IgD-negative memory B cell (primary cell): ENCODE measurements at regions not wholly inside any gene's neighbourhood (a gene's known extent, or its start where the extent isn't known, plus 50 kb on each side); places are given as distances from the start of the nearest gene placed in this dataset.
A peak's percentile ranks its signal among the peaks of the same experiment; 100 is the strongest.
"Not testable (repeated sequence)": the region's sequence is repeated elsewhere in the genome, so short reads cannot be mapped to it uniquely, and the experiment has no call there.

Experiments
- H3K27ac Mint-ChIP-seq, 3 donors: one replicate each; pipeline ENCODE4 v1.8.0; 2020 to 2022; ENCODE audit warnings: mild to moderate bottlenecking in 3 of 3, mixed read lengths in 3 of 3, moderate library complexity in 1 of 3
- H3K27me3 Mint-ChIP-seq: one replicate; pipeline ENCODE4 v1.8.0; 2021; ENCODE audit warnings: mixed read lengths
- H3K36me3 Mint-ChIP-seq: one replicate; pipeline ENCODE4 v1.8.0; 2020; ENCODE audit warnings: mild to moderate bottlenecking, mixed read lengths
- H3K4me1 Mint-ChIP-seq, 3 donors: one replicate each; pipeline ENCODE4 v1.8.0; 2020 to 2022; ENCODE audit warnings: mixed read lengths in 3 of 3, mild to moderate bottlenecking in 1 of 3
- H3K4me3 Mint-ChIP-seq, 4 donors: one replicate each; pipeline ENCODE4 v1.8.0; 2020 to 2022; ENCODE audit warnings: mild to moderate bottlenecking in 4 of 4, mixed read lengths in 4 of 4, moderate library complexity in 3 of 4
- H3K9me3 Mint-ChIP-seq, 3 donors: one replicate each; pipeline ENCODE4 v1.8.0; 2020 to 2021; ENCODE audit warnings: mixed read lengths in 3 of 3, mild to moderate bottlenecking in 1 of 3

DNA sequence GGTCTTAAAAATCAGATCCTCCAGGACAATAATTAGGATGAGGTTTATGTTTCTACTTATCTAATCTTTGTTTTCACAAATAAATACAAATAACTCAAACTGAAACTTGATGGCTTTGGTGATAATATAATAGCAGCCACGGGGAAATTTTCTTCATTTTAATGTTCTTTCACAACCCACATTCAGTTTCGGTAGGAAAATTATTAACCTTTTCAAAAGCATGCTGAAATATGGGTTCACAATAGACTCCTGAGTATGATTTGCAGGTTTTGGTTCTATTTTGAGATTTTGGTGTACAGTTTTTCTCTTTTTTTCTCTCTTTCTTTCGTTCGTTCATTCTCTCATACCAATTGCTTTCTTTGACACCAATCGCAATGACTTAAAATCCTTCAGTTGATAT lies 233.9 kb upstream of the PLGLB2 start:
- H3K4me3 Mint-ChIP-seq, H3K9me3 Mint-ChIP-seq, H3K27me3 Mint-ChIP-seq, H3K36me3 Mint-ChIP-seq, H3K27ac Mint-ChIP-seq: not testable (repeated sequence)
- peaks cover 10 to 15% (median 13%) of the 10 kb centered on the region in 3 donors for H3K4me1 Mint-ChIP-seq

DNA sequence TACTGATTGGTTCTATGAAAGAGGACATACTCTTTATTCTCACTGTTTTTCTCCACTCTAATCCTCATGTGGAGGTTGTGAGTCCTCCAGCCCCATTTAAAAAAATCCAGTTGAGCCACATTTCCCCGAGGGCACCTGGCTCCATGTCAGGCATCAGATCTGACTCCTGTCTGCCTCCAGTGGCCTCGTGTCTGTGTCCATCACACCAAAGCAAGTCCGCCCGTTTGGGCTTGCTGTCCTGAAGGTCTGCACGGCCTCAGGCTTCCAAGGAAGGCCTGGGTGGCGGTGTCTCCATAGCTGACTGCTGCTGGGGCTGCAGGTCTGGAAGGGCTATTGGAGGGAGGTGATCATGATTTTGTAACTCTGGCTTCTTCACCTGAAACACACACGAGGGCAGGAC lies 233.4 kb upstream of the PLGLB2 start:
- H3K9me3 Mint-ChIP-seq, H3K27me3 Mint-ChIP-seq: not testable (repeated sequence)
- peaks cover 11 to 18% (median 17%) of the 10 kb centered on the region in 3 donors for H3K4me1 Mint-ChIP-seq

DNA sequence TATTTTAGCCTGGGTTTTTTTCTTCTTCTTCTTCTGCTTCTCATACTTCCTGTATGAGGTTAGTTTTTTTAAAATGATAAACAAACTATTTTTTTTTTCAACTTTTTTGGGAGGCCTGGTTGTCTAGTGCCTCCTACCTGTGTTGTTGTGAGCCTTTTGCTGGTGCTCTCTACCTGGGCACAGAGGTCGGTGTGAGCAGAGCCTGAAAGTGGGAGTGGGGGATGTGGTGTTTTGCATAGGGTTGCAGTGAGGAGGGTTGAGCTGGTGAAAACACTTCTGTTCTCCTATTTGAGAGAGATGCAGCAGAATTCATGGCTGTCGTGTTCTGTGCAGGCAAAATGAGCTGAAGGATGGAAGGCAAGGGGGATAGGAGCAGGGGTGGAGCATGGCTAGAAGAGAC lies 232.7 kb upstream of the PLGLB2 start:
- H3K4me3 Mint-ChIP-seq = peak overlapping the region; percentile 27 to 93 (median 88)
- not testable (repeated sequence) for H3K36me3 Mint-ChIP-seq, H3K9me3 Mint-ChIP-seq, H3K27me3 Mint-ChIP-seq
- H3K27ac Mint-ChIP-seq = peak overlapping the region; percentile 91 to 99 (median 97)
- H3K4me1 Mint-ChIP-seq = peaks cover 14 to 20% (median 17%) of the 10 kb centered on the region in 3 donors

More for the DNA sequence above, 233.4 kb upstream of the PLGLB2 start:
- not testable (repeated sequence) for H3K4me3 Mint-ChIP-seq, H3K27ac Mint-ChIP-seq, H3K36me3 Mint-ChIP-seq

DNA sequence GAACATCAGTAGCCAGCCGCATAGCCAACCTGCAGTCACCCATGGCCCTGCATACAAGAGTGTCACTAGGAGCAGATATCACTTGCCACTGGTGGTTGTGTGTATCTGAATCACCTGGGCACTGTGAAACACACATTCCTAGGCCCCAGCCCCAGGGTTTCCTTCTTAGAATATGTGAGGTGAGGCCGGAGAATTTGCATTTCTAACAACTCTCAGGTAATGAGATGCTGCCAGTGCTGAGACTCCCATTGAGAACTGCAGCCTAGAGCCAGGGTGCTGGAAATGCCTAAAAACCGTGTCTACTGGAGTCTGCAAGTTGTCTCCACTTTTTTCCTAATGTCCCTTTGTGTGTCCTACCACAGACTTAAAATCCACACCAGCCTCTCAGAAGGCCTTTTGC lies 232.0 kb upstream of the PLGLB2 start:
- not testable (repeated sequence) for H3K27me3 Mint-ChIP-seq, H3K4me3 Mint-ChIP-seq
- peaks cover 14 to 20% (median 18%) of the 10 kb centered on the region in 3 donors for H3K4me1 Mint-ChIP-seq

DNA sequence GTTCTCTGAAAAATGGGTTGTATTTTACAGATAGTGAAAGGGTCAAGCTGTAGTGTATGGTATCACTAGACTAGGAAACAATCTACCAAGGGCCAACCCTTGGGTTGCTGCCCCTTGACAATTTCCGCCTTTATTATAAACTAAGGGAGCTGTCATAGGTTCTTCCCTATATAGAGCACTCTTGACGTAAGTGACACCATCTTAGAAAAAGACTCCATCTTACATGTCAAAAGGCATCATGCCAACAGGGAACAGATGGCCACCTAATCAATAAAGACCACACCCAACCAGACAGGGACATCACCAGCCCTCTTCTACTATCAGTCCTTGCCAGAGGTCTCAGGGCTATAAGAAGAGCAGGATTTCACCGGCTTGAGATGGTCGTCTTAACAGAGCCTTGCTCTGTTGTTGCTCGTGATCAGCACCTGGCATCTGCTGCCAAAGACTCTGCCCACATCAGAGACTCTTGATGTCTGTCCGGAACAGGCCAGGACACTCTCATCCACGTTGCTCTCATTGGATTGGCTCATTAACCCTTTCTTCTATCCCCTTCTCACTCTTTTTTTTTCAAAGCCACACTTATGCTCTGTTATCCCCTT lies 231.4 kb upstream of the PLGLB2 start:
- peak overlapping the region in 1 of 3 donors; percentile 59 for H3K27ac Mint-ChIP-seq
- H3K27me3 Mint-ChIP-seq, H3K9me3 Mint-ChIP-seq, H3K36me3 Mint-ChIP-seq: not testable (repeated sequence)
- H3K4me3 Mint-ChIP-seq = peak overlapping the region in 1 of 4 donors; percentile 65
- peaks cover 18 to 24% (median 22%) of the 10 kb centered on the region in 3 donors for H3K4me1 Mint-ChIP-seq

More for the DNA sequence above, 232.0 kb upstream of the PLGLB2 start:
- H3K36me3 Mint-ChIP-seq, H3K27ac Mint-ChIP-seq, H3K9me3 Mint-ChIP-seq: not testable (repeated sequence)

DNA sequence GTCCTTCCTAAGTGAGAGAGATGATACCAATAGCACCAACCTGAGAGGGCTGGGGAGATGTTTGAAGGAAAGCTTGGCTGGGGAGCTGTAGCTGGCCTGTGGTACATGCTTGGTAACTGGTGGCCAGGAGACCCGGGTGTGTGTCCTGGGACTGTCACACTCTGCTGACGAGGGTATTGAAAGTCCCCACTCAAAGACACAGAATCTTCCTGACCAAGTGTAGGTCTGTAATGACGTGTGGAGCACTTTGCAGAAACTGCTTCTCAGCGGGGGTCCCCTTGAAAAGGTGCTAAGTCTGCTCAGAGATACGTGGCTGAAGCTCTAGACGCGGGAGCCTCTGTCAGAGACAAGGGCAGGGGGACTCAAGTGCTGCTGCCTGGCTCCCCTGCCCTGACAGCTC lies 230.4 kb upstream of the PLGLB2 start:
- peak overlapping the region in 1 of 4 donors; percentile 45 for H3K4me3 Mint-ChIP-seq
- not testable (repeated sequence) for H3K36me3 Mint-ChIP-seq, H3K27me3 Mint-ChIP-seq, H3K9me3 Mint-ChIP-seq
- H3K27ac Mint-ChIP-seq = peak overlapping the region in 2 of 3 donors; percentile 78 to 97
- H3K4me1 Mint-ChIP-seq = peaks cover 26 to 27% (median 26%) of the 10 kb centered on the region in 3 donors

DNA sequence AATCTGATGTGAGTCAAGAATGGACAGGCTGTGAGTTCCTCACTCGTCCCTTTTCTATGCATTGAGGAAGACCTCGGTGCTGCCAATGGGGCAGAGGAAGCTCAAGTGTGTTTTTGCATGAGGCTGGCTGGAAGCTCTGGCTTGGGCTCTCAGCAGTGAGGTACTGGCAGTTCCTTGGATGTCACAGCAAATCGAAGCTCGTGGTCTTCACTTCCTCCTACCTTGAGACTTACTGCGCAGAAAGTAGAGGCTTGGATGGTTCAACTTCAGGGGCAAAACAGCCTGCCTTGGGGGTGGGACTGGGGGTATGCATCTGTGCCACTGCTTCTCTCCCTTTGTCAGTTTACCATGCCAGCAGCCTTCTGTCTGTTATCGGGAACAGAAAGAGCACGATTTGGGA lies 229.8 kb upstream of the PLGLB2 start:
- Mint-ChIP-seq H3K4me1 (peaks cover 26 to 29% (median 26%) of the 10 kb centered on the region in 3 donors), H3K4me3 (peak overlapping the region in 2 of 4 donors; percentile 71 to 77), H3K27ac (peak overlapping the region; percentile 43 to 97 (median 96))
- not testable (repeated sequence) for H3K27me3 Mint-ChIP-seq, H3K9me3 Mint-ChIP-seq, H3K36me3 Mint-ChIP-seq

DNA sequence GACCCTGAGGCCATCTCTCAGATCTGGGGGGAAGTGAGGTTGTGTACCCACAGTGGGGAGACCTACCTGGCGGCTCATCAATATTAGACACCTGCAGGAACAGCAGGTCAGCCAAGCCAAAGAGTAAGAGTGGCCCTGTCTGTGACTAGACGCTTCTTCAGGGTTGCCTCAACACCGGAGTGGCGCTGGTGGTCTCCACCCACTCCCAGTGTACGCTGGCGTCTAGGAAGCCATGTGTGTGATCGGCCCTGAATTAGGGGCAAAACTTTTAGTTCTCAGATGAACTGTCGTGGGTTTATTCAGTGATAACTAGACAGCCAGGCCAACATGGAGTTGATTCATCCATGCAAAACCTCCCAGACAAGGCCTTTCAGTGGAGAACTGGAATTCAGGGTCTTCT lies 229.3 kb upstream of the PLGLB2 start:
- peaks cover 26 to 32% (median 26%) of the 10 kb centered on the region in 3 donors for H3K4me1 Mint-ChIP-seq
- not testable (repeated sequence) for H3K27me3 Mint-ChIP-seq, H3K9me3 Mint-ChIP-seq, H3K36me3 Mint-ChIP-seq
- peak overlapping the region; percentile 43 to 97 (median 96) for H3K27ac Mint-ChIP-seq
- H3K4me3 Mint-ChIP-seq = peak overlapping the region in 1 of 4 donors; percentile 71

DNA sequence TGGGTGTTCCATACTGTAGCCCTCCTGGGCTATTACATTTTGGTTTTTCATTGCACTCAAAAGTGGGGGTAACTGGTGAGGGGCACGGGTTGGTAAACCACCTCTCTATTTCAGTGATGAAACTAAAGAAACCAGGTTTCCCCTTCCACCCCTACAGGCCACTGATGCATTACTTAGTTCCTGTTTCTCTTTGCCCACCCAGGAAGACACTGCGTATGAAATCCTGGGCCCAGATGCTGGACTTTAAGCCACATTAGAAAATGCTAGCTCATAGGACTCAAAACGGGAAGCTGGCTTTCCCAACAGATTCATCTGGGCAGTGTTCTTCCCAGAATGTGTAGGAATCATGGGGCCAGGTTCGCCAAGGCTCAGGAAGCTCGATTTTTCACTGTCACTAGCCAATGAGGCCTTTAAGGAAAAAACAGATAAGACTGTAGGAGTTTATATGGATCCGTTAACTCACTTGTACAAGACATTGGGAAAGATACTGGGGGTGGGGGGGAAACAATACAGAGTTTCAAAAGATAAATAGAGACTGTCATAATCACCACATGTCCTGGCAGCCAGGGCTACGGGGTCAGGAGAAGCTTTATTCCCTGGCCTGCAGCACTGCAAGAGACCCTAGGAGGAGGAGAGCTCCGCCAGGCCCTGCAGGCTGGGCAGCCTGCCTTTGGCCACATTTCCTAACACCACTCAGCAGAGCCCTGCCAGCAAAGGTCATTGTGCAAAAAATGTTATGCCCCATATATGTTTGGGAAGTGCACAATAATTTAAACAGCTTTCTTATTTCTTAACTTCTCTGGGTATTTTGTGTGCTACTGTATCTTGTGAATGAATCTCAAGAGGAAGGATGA lies 228.5 kb upstream of the PLGLB2 start:
- Mint-ChIP-seq H3K4me3 (peak overlapping the region in 3 of 4 donors; percentile 17 to 86 (median 43)), H3K4me1 (peaks cover 26 to 35% (median 26%) of the 10 kb centered on the region in 3 donors), H3K27ac (peak overlapping the region; percentile 88 to 98 (median 90))
- not testable (repeated sequence) for H3K9me3 Mint-ChIP-seq, H3K27me3 Mint-ChIP-seq, H3K36me3 Mint-ChIP-seq

DNA sequence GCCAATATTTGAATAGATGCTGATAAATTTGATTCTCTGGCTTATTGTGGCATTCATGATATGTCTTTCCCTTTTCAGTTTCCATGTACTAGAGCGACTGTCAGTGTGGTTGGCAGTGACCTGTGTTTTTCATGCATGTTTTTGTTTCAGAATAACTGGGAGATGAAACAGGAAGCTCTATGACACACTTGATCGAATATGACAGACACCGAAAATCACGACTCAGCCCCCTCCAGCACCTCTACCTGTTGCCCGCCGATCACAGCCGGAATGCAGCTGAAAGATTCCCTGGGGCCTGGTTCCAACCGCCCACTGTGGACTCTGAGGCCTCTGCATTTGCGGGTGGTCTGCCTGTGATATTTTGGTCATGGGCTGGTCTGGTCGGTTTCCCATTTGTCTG lies 226.8 kb upstream of the PLGLB2 start:
- H3K4me3 Mint-ChIP-seq = peak overlapping the region in 3 of 4 donors; percentile 23 to 78 (median 58)
- H3K4me1 Mint-ChIP-seq = peaks cover 22 to 31% (median 23%) of the 10 kb centered on the region in 3 donors
- not testable (repeated sequence) for H3K27me3 Mint-ChIP-seq, H3K9me3 Mint-ChIP-seq, H3K36me3 Mint-ChIP-seq
- H3K27ac Mint-ChIP-seq = peak overlapping the region; percentile 82 to 96 (median 86)

DNA sequence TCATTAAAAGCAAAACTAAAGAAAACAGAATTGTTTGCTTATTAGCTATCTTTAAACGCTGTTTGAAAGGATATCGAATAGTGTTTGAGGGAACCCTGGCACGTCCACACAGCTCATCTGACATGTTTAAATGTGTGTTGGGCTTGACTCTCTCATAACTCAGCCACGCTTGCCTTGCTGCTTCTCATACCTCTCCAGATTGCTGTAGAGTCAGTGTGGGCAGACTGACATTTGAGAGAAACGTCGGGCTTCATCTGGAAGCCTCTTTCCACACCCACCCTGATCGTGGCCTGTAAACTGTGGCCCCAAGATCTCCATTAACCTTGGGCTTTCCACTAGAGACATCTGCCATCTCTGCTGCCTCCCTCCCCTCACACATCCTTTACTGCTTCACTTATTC lies 226.4 kb upstream of the PLGLB2 start:
- peaks cover 22 to 31% (median 23%) of the 10 kb centered on the region in 3 donors for H3K4me1 Mint-ChIP-seq
- peak overlapping the region in 2 of 4 donors; percentile 58 to 78 for H3K4me3 Mint-ChIP-seq
- not testable (repeated sequence) for H3K36me3 Mint-ChIP-seq, H3K27me3 Mint-ChIP-seq, H3K9me3 Mint-ChIP-seq
- H3K27ac Mint-ChIP-seq = peak overlapping the region; percentile 82 to 96 (median 86)

DNA sequence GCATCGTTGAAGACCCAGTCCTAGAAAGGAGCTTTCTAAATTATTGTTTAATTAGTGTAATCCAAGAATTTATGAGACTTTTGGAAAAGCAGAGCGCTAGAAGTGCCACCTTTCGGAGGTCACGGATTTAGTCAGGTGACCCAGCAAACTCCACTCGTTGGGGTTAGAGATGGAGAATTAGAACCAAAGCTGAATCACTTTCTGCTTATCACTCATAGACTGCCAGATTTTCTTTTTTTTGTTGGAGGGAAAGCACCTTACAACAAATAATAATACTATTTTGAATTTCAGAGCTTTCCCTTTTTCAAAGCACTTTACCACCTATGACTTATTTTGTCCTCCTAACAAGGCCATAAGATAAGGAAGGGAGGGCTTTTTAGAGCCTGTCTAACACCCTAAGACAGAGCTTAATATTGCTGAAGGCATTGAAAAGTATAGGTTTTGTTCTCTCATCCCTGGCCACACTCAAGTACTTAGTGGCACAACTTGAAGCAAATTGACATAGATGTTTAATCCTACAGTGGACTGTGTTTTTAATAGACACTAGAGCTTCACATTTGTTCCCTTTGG lies 223.2 kb upstream of the PLGLB2 start:
- not testable (repeated sequence) for H3K36me3 Mint-ChIP-seq, H3K27me3 Mint-ChIP-seq, H3K9me3 Mint-ChIP-seq
- Mint-ChIP-seq H3K4me1 (peaks cover 9 to 19% (median 13%) of the 10 kb centered on the region in 3 donors), H3K4me3 (peak overlapping the region in 1 of 4 donors; percentile 22), H3K27ac (peak overlapping the region in 1 of 3 donors; percentile 21)

DNA sequence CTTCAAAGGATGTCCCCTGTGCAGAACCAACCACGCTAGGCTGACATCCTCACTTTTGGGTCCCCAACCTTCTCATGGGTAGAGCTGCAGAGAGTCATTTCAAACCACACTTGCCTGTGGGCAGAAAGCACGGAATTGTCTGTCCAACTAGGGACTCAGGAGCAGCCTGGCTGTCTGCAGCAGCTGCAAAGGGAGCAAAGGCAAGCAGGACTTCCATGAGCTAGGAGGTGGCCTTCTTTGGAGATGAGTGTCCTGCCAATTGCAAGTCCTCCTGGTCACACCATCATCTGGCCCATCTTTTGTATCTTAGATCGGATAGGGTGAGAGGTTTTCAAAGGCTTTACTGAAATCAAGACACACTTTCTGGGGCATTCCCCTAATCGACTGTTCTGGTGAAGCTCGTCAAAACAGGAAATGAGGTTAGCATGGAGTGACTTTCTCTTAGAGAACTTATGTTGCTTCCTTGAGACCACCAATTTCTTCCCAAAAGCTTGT lies 222.3 kb upstream of the PLGLB2 start:
- not testable (repeated sequence) for H3K27me3 Mint-ChIP-seq, H3K9me3 Mint-ChIP-seq, H3K4me3 Mint-ChIP-seq, H3K27ac Mint-ChIP-seq, H3K36me3 Mint-ChIP-seq
- H3K4me1 Mint-ChIP-seq = peaks cover 9 to 19% (median 13%) of the 10 kb centered on the region in 3 donors

DNA sequence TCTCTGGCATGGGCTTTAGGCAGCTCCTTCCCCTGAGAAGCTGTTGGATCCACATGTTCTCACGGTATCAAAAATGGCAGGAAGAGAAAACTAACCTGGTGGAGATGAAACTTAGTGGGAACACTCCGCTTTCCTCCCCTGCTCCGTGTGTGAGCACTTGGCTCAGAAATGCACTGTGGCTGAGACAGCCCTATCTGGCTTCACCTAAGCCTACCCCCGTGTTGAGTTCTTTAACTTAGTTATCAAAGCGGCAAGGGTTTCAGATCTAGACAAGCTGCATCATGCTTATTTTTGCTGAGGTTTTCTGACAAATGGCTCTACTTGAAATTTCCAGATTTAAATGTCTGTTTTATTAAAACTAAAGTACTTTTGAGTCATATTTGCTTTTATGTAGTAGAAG lies 221.6 kb upstream of the PLGLB2 start:
- peaks cover 5 to 19% (median 10%) of the 10 kb centered on the region in 3 donors for H3K4me1 Mint-ChIP-seq
- not testable (repeated sequence) for H3K27ac Mint-ChIP-seq

DNA sequence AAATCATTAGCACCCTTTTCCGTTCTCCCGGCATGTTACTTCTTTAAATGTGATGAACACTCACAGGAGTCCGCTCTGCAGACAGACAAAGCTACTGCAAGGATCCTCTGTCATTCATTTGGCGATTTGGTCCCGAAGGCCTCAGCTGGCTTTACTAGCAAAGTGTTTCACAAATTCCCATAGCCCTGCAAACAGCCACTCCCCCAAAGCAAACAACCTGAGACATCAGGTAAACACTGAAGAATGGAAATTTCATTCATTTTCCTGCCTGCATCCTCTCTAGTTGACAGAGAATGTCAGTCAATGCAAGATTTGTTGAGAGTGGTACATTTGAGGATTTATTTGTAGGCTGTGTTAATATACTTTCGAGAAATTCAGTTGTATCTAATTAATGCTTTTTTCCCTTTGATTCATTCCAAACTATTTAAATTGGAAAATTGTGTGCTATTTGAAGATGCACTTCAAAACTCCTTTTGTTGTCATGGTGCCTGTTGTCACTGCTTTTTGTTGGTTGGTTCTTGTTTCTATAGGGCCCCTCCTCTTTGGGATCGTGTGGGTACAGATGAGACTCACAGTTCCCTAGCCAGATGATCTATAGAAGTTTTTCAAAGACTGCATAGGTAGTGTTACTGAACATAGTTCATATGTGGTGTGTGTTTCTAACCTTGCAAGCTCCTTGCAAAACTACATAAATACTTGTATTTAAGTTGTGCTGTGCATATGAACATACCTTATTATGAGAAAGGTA lies 215.7 kb upstream of the PLGLB2 start:
- H3K4me3 Mint-ChIP-seq, H3K27me3 Mint-ChIP-seq, H3K27ac Mint-ChIP-seq, H3K9me3 Mint-ChIP-seq, H3K36me3 Mint-ChIP-seq: not testable (repeated sequence)
- H3K4me1 Mint-ChIP-seq = peaks cover 0 to 14% (median 1%) of the 10 kb centered on the region in 3 donors

More for the DNA sequence above, 221.6 kb upstream of the PLGLB2 start:
- H3K27me3 Mint-ChIP-seq, H3K36me3 Mint-ChIP-seq, H3K4me3 Mint-ChIP-seq, H3K9me3 Mint-ChIP-seq: not testable (repeated sequence)
